ENCODE measurements at regions not wholly inside any gene's neighbourhood (a gene's known extent, or its start where the extent isn't known, plus 50 kb on each side); places are given as distances from the start of the nearest gene placed in this dataset.

DNA sequence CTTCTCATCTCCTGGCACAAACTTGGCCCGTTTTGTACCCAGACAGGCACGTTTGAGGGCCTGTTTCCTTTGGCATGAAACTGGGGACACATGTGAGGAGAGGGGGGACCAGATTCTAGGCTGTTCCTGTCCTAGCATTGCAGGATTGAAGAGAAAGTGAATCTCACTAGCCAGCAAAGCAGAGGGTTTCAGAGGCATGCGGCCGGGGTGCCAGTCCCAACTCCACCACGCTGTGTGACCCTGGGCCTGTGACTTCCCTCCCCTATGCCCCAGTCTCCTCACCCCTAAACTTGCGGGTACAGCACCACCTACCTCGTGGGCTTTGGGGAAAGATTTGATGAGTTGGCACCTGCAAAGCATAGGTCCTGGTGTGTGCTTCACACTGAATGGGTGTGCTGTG is 53.5 kb upstream of the CIBAR2 start:
- TF ChIP-seq CTCF (IDR thresholded peaks at IDR 0.05; ENCODE audit: low read depth, low read length) (no peak), EZH2phosphoT487 (IDR thresholded peaks at IDR 0.05; ENCODE audit: low read depth) (no peak)
